Breast epithelium (tissue), 4 donors: ENCODE measurements at regions not wholly inside any gene's neighbourhood (a gene's known extent, or its start where the extent isn't known, plus 50 kb on each side); places are given as distances from the start of the nearest gene placed in this dataset.

Source experiments
- DNase-seq, 2 donors: peaks; one replicate each; pipeline ENCODE4 v3.0.0-alpha.2; 2019; ENCODE audit warnings: low spot score in 2 of 2
- H3K27ac ChIP-seq, 2 donors: fragments of 200-600 bp; sonication (generic) in 1 of 2; one replicate each; pipeline ENCODE4 v1.5.1; 2016 to 2019; ENCODE audit warnings: mild to moderate bottlenecking in 1 of 2
- H3K27me3 ChIP-seq, 2 donors: fragments of 200-600 bp; sonication (generic) in 1 of 2; one replicate each; pipeline versions ENCODE4 v1.5.1 to v1.6.0; 2017 to 2019; ENCODE audit warnings: control low read depth in 1 of 2, mild to moderate bottlenecking in 1 of 2
- H3K36me3 ChIP-seq: fragments of 200-600 bp; one replicate; pipeline ENCODE4 v1.5.1; 2019
- H3K4me1 ChIP-seq, 2 donors: fragments of 200-600 bp; sonication (generic); one replicate each; pipeline ENCODE4 v1.5.1; 2016 to 2019; ENCODE audit warnings: control low read depth in 1 of 2
- H3K4me3 ChIP-seq, 3 donors: fragments of 200-600 bp; sonication (generic); 1 replicate in 2 of 3; 2 replicates in 1 of 3; pipeline ENCODE4 v1.5.1; 2016 to 2019; ENCODE audit warnings: mild to moderate bottlenecking in 3 of 3, moderate library complexity in 2 of 3
- H3K9me3 ChIP-seq, 2 donors: fragments of 200-600 bp; sonication (generic) in 1 of 2; one replicate each; pipeline ENCODE4 v1.5.1; 2016 to 2019; ENCODE audit warnings: control low read depth in 1 of 2
- POLR2A ChIP-seq: fragments of 450-650 bp; IDR thresholded peaks from one replicate; pipeline ENCODE4 v1.6.1; 2016; ENCODE audit warnings: antibody characterized with exemption, mild to moderate bottlenecking, moderate library complexity
- POLR2AphosphoS5 ChIP-seq, 3 donors: sonication (generic); formaldehyde crosslinking; IDR thresholded peaks; one replicate each; pipeline ENCODE4 v1.6.1; 2017; ENCODE audit warnings: antibody characterized with exemption in 3 of 3
- intact Hi-C: fragments of 100-400 bp; cut with DNase I; formaldehyde crosslinking; loops from one replicate; pipeline ENCODE4 v1.15.1; 2023; ENCODE audit warnings: low total_unique reads
- TF ChIP-seq, protein P1 (sequence below), 3 donors: fragments of 450-650 bp; IDR thresholded peaks; one replicate each; pipeline ENCODE4 v1.5.1; 2016 to 2017; ENCODE audit warnings: antibody characterized with exemption in 3 of 3, mild to moderate bottlenecking in 3 of 3, moderate library complexity in 3 of 3

DNA sequence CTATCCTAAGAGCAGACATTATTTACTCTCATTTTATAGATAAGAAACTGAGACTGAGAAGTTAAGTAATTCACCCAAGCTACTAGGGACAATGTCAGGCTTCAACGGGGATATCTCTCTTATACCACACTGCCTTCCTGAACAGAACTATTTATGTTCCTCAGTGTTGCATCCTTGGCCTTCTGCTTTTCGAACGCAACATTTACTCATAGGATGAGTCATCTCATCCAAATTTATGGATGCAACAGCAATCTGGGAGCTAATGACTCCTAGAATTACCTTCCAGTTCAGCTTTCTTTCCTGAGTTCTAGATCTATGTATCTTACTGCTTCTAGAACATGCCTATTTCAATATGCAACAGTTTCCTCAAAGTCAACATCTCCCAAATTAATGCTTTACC is 103.6 kb upstream of the PAM start:
- Histone ChIP-seq H3K9me3 (peaks cover 0 to 3% of the 10 kb centered on the region in 2 donors), H3K36me3 (no peaks in the 10 kb centered on the region), H3K4me3 (no peak overlapping the region), H3K4me1 (peaks cover 0 to 5% of the 10 kb centered on the region in 2 donors), H3K27ac (no peak overlapping the region), H3K27me3 (no peaks in the 10 kb centered on the region)
- intact Hi-C loops = no loop called here
- TF ChIP-seq POLR2A (no peak), POLR2AphosphoS5 (IDR thresholded peaks at IDR 0.05) (no peak)
- TF ChIP-seq, protein P1, sequence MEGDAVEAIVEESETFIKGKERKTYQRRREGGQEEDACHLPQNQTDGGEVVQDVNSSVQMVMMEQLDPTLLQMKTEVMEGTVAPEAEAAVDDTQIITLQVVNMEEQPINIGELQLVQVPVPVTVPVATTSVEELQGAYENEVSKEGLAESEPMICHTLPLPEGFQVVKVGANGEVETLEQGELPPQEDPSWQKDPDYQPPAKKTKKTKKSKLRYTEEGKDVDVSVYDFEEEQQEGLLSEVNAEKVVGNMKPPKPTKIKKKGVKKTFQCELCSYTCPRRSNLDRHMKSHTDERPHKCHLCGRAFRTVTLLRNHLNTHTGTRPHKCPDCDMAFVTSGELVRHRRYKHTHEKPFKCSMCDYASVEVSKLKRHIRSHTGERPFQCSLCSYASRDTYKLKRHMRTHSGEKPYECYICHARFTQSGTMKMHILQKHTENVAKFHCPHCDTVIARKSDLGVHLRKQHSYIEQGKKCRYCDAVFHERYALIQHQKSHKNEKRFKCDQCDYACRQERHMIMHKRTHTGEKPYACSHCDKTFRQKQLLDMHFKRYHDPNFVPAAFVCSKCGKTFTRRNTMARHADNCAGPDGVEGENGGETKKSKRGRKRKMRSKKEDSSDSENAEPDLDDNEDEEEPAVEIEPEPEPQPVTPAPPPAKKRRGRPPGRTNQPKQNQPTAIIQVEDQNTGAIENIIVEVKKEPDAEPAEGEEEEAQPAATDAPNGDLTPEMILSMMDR (IDR thresholded peaks at IDR 0.05) = no peak
- DNase-seq = no peak

- Histone ChIP-seq H3K4me1 (peaks cover 0 to 5% of the 10 kb centered on the region in 2 donors), H3K27ac (no peak overlapping the region), H3K4me3 (no peak overlapping the region), H3K27me3 (no peaks in the 10 kb centered on the region), H3K36me3 (no peaks in the 10 kb centered on the region), H3K9me3 (no peaks in the 10 kb centered on the region)
- intact Hi-C loops = no loop called here
- TF ChIP-seq, protein P1 (IDR thresholded peaks at IDR 0.05) = no peak
- TF ChIP-seq POLR2AphosphoS5 (IDR thresholded peaks at IDR 0.05) = no peak
- TF ChIP-seq POLR2A = no peak
- no peak for DNase-seq
Measured at GRCh38 chr5:102654559-102655349, 100.4 kb upstream of the PAM start.

DNA sequence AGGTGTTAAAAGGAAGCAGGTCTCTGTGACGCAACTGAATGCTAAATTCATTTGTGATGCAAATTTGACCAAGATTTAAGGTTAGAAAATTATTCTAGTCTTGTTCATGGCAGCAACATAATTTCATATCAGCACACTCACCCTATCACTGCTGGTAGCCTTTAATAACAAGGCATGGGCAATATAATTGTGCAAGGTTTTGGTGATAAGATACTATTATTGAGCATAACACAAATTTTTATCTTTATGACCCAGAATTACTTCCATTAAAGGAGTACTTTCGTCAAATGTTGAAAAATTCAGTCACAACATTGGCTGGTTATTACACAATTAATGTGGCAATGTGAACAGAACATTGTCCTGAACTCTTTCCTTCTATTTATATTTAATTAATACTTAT is 96.0 kb upstream of the PAM start:
- TF ChIP-seq, protein P1 (IDR thresholded peaks at IDR 0.05) = no peak
- no peak for TF ChIP-seq POLR2A
- no peak for TF ChIP-seq POLR2AphosphoS5 (IDR thresholded peaks at IDR 0.05)
- Histone ChIP-seq H3K9me3 (no peaks in the 10 kb centered on the region), H3K27ac (no peak overlapping the region), H3K27me3 (no peaks in the 10 kb centered on the region), H3K4me1 (peaks cover 0 to 5% of the 10 kb centered on the region in 2 donors), H3K36me3 (no peaks in the 10 kb centered on the region), H3K4me3 (no peak overlapping the region)
- DNase-seq = no peak
- intact Hi-C loops = no loop called here

DNA sequence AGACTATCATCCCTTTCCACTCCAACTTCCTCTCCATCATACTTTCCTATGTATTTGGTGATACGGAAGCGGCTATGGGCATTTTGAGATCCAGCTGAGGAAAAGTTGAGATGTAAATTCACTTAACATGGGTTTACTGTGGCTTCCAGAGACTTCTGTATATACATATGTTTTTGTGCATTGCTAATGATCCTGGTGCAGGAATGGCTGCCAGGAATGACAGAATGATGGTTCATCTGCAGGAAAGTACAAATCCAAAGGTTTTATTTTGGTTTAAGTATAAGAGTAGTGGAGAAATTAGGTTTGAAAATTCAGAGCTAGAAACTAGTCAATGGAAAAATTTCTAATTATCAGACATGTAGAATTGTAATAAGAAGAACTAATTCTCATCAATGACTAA is 95.0 kb upstream of the PAM start:
- H3K9me3 ChIP-seq = no peaks in the 10 kb centered on the region
- DNase-seq = no peak
- no peak overlapping the region for H3K4me3 ChIP-seq
- H3K27me3 ChIP-seq = no peaks in the 10 kb centered on the region
- H3K36me3 ChIP-seq = no peaks in the 10 kb centered on the region
- intact Hi-C loops = no loop called here
- H3K27ac ChIP-seq = no peak overlapping the region
- TF ChIP-seq, protein P1 (IDR thresholded peaks at IDR 0.05) = no peak
- TF ChIP-seq POLR2AphosphoS5 (IDR thresholded peaks at IDR 0.05) (no peak), POLR2A (no peak)
- peaks cover 0 to 1% of the 10 kb centered on the region in 2 donors for H3K4me1 ChIP-seq

DNA sequence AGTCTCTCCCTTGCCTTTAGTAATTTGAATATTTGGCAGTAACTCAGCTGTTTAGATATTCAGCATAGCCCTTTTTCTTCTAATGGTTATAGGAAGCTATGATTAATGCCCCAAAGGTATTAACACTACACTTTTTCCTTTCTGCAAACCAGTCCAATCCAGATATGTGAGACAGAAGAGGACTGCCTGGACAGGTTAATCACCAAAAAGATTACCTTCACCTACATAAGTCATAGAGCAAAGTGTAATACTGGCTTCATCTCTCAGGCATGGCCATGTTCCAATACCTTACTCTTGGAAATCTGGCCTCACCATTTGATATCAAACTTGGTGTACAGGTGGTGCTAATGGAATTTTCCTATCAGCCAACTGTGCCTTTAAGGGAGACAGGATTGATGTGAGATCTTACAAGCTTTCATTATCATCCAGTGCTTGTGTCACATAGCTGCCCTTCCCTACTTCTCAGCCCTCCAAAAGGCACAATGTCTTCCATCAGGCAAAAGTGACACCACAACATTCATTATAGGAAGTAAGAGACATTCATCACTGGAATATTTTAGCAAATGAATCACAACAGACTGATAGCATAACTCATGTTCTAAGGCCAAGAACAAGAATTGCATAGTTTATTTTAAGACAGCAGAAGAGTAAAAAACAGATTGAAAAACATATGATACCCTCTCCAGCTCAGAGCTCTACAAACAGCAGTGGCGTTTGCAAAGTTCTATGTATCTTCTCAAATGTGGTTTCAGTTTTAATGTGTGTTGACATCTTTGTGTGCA is 91.2 kb upstream of the PAM start:
- Histone ChIP-seq H3K27me3 (no peaks in the 10 kb centered on the region), H3K9me3 (no peaks in the 10 kb centered on the region), H3K36me3 (no peaks in the 10 kb centered on the region), H3K4me3 (no peak overlapping the region), H3K4me1 (no peaks in the 10 kb centered on the region), H3K27ac (no peak overlapping the region)
- no peak for DNase-seq
- intact Hi-C loops = no loop called here
- no peak for TF ChIP-seq POLR2AphosphoS5 (IDR thresholded peaks at IDR 0.05)
- TF ChIP-seq, protein P1 (IDR thresholded peaks at IDR 0.05) = no peak
